K562 (cell line): ENCODE measurements at regions not wholly inside any gene's neighbourhood (a gene's known extent, or its start where the extent isn't known, plus 50 kb on each side); places are given as distances from the start of the nearest gene placed in this dataset.

Source experiments
- ATAC-seq: fragments of 200-7000 bp; cut with Tn5 transposase; 3 replicates; pipeline ENCODE4 v1.9.1; 2020; ENCODE audit warnings: moderate library complexity
- BruUV-seq: library from RNA; stranded (reverse); fragments of 400-500 nt; replicated peaks from 2 replicates; lab custom pipeline; 2021; lab: Mats Ljungman, UMichigan
- CTCF ChIA-PET: fragments of 300-600 bp; formaldehyde crosslinking; extraction: SDS; loops from one replicate; lab custom pipeline; 2021; ENCODE audit warnings: low intra/inter-chr PET ratio; lab: Yijun Ruan, JAX
- POLR2A ChIA-PET: fragments of 300-600, 350-650 bp; sonication (Branson Sonifier 250); formaldehyde crosslinking; extraction: SDS; loops from one replicate; lab custom pipeline; 2021; ENCODE audit warnings: antibody characterized with exemption, inconsistent platforms; lab: Yijun Ruan, JAX
- DNase-seq, 4 experiments: peaks; one replicate each; pipeline versions ENCODE4 v3.0.0 to v3.0.0-alpha.2; 2011 to 2018; ENCODE audit warnings: low spot score in 3 of 4, mixed read lengths in 3 of 4; ENCODE audit errors: extremely low read depth in 1 of 4
- FAIRE-seq: peaks from 2 replicates; lab custom pipeline; 2011; peaks lifted over from hg19 to GRCh38; lab: Jason Lieb, UNC
- H2AFZ ChIP-seq: 2 replicates; pipeline ENCODE4 v1.6.0; 2011; ENCODE audit warnings: low read depth, low read length, control low read depth, inconsistent platforms
- H3K27ac ChIP-seq: fragments of 200-600 bp; 3 replicates; pipeline ENCODE4 v1.8.0; 2011; ENCODE audit warnings: low read depth, mild to moderate bottlenecking, control low read depth, inconsistent platforms, low read length, moderate library complexity, mixed read lengths; ENCODE audit errors: extremely low read depth
- H3K27me3 ChIP-seq, 2 experiments: fragments of 300-600 bp in 1 of 2; 2 replicates in 1 of 2; 3 replicates in 1 of 2; pipeline versions ENCODE4 v1.6.0 to v1.8.0; 2011; ENCODE audit warnings: inconsistent platforms in 2 of 2, low read length in 2 of 2, mild to moderate bottlenecking in 1 of 2, mixed read lengths in 1 of 2, moderate library complexity in 1 of 2; ENCODE audit not compliant: control insufficient read depth in 2 of 2, insufficient read depth in 2 of 2
- H3K36me3 ChIP-seq: fragments of 300-600 bp; 3 replicates; pipeline ENCODE4 v1.8.0; 2011; ENCODE audit warnings: mild to moderate bottlenecking, low read length, inconsistent platforms; ENCODE audit not compliant: control insufficient read depth, insufficient read depth
- H3K4me1 ChIP-seq, 2 experiments: fragments of 200-600 bp in 1 of 2; replicated peaks in 1 of 2; 2 replicates in 1 of 2; 3 replicates in 1 of 2; pipeline versions ENCODE4 v1.5.1 to v1.8.0; 2011; ENCODE audit warnings: inconsistent platforms in 2 of 2, low read length in 2 of 2, mild to moderate bottlenecking in 1 of 2, mixed read lengths in 1 of 2, moderate library complexity in 1 of 2; ENCODE audit not compliant: control insufficient read depth in 2 of 2, insufficient read depth in 2 of 2
- H3K4me2 ChIP-seq: 2 replicates; pipeline ENCODE4 v1.6.1; 2011; ENCODE audit warnings: low read length, control low read depth, inconsistent platforms, mixed read lengths; ENCODE audit not compliant: insufficient read depth
- H3K4me3 ChIP-seq: fragments of 200-600 bp; sonication (generic), shearing (Covaris generic); 2 replicates; pipeline ENCODE4 v1.5.1; 2016; ENCODE audit warnings: control low read depth, inconsistent platforms
- H3K79me2 ChIP-seq: fragments of 200-600 bp; 3 replicates; pipeline ENCODE4 v1.8.0; 2011; ENCODE audit warnings: low read length, inconsistent platforms; ENCODE audit not compliant: control insufficient read depth, insufficient read depth
- H3K9ac ChIP-seq, 2 experiments: 2 replicates each; pipeline versions ENCODE4 v1.6.0 to v1.6.1; 2011; ENCODE audit warnings: low read depth in 2 of 2, low read length in 2 of 2, control low read depth in 1 of 2, inconsistent platforms in 1 of 2, mild to moderate bottlenecking in 1 of 2, mixed read lengths in 1 of 2; ENCODE audit not compliant: insufficient read depth in 1 of 2
- H3K9me1 ChIP-seq: one replicate; pipeline ENCODE4 v1.6.0; 2011; ENCODE audit warnings: inconsistent platforms, mild to moderate bottlenecking, low read length, moderate library complexity; ENCODE audit not compliant: control insufficient read depth, insufficient read depth
- H3K9me3 ChIP-seq: replicated peaks from 2 replicates; pipeline ENCODE4 v1.5.1; 2011; ENCODE audit warnings: low read depth, low read length, inconsistent platforms; ENCODE audit not compliant: control insufficient read depth, insufficient read depth
- H4K20me1 ChIP-seq: replicated peaks from 2 replicates; pipeline ENCODE4 v1.6.1; 2011; ENCODE audit warnings: low read length, inconsistent platforms, mixed read lengths; ENCODE audit not compliant: control insufficient read depth, insufficient read depth
- CBFA2T2 ChIP-seq: fragments of 450-650 bp; conservative IDR thresholded peaks from 2 replicates; pipeline ENCODE4 v1.6.1; 2017; ENCODE audit warnings: mild to moderate bottlenecking
- KAT7 ChIP-seq: sonication (generic); formaldehyde crosslinking; IDR thresholded peaks from 2 replicates; pipeline ENCODE4 v1.8.0; 2022; ENCODE audit warnings: missing genetic modification reagents, mild to moderate bottlenecking, borderline replicate concordance
- TRIM28 ChIP-seq: fragments of 450-650 bp; IDR thresholded peaks from 2 replicates; pipeline ENCODE4 v1.6.1; 2017
- WGBS: fragments of 100-300 bp; shearing (Covaris generic); methylation state at CpG from one replicate; pipeline ENCODE4 v1.1.6; 2016; ENCODE audit warnings: low coverage, mixed read lengths; ENCODE audit not compliant: insufficient coverage; ENCODE audit errors: missing lambda C conversion rate; 5-methylcytosine and 5-hydroxymethylcytosine counted together
- in situ Hi-C: fragments of 300-500 bp; cut with MboI; formaldehyde crosslinking; loops from 4 replicates; pipeline ENCODE4 v1.15.0; 2018; ENCODE audit warnings: inconsistent platforms, mixed read lengths
- intact Hi-C: fragments of 100-400 bp; cut with micrococcal nuclease; formaldehyde crosslinking; loops from 2 replicates; pipeline ENCODE4 v1.14.2; 2022
- TF ChIP-seq, protein P1 (sequence below): fragments of 450-650 bp; formaldehyde crosslinking; IDR thresholded peaks from 2 replicates; pipeline ENCODE4 v1.4.0; 2020; ENCODE audit warnings: mild to moderate bottlenecking, mixed read lengths

DNA sequence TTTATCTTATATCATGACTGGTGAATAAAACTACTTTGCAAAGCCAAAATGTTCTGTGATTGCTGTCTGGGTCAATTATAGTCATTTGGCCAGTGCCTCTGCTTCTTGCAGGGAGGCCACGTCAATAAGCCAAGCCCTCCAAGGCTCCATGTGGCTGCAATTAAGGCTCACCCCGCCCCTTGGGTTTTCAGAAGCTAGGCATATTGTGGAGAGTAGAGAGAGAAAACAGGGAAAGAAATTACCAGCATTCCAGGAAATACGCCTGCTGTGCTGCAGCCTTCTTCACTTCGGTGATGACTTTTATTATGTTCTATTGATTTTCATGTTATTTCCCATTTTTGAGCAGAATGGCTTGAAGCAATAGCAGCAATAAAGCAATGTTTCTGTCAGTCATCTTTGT, 319.7 kb downstream of the SOX11 start (continued):
- TF ChIP-seq KAT7 (CRISPR knock-in tag): no peak
- no peak for TF ChIP-seq TRIM28
- TF ChIP-seq, all 486 proteins: peak for 0

DNA sequence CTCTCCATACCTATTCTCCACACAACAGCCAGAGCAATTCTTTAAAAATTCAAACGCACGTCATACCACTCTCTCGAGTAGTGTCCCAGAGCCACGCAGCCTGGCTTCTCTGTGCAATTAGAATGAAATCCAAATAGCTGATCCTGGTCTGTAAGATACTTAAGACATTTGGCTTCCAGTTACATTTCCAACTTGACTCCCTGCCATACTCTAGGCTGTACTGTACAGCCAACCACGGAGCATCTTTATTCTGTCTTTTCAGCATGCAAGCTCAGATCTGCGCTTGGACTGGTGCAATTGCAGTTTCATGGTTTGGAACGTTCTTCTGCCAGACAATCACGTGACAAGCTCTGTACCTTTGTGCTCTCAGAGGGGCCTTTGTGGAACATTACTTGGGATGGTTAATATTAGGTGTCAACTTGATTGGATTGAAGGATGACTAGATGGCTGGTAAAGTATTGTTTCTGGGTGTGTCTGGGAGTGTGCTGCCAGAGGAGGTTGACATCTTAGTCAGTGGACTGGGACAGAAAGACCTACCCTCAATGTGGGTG, 325.6 kb downstream of the SOX11 start:
- in situ Hi-C loops: no loop called here
- no peaks in the 10 kb centered on the region for H3K9me3 ChIP-seq
- no peaks in the 10 kb centered on the region for H3K79me2 ChIP-seq
- no peak overlapping the region for H3K4me2 ChIP-seq
- WGBS: 0% methylated on average over 6 of the region's 8 CpGs
- DNase-seq: no peak
- ChIA-PET POLR2A (no interaction called here), CTCF (no interaction called here)
- FAIRE-seq: no peak
- H2AFZ ChIP-seq: no peak overlapping the region
- no peak for ATAC-seq
- no peaks in the 10 kb centered on the region for H3K27me3 ChIP-seq
- no TSS peak for BruUV-seq
- H4K20me1 ChIP-seq: no peaks in the 10 kb centered on the region
- no peak overlapping the region for H3K27ac ChIP-seq
- TF ChIP-seq, protein P1, sequence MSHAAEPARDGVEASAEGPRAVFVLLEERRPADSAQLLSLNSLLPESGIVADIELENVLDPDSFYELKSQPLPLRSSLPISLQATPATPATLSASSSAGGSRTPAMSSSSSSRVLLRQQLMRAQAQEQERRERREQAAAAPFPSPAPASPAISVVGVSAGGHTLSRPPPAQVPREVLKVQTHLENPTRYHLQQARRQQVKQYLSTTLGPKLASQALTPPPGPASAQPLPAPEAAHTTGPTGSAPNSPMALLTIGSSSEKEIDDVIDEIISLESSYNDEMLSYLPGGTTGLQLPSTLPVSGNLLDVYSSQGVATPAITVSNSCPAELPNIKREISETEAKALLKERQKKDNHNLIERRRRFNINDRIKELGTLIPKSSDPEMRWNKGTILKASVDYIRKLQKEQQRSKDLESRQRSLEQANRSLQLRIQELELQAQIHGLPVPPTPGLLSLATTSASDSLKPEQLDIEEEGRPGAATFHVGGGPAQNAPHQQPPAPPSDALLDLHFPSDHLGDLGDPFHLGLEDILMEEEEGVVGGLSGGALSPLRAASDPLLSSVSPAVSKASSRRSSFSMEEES (CRISPR knock-in tag): peak; percentile 72
- no peak for TF ChIP-seq CBFA2T2
- H3K4me3 ChIP-seq: no peak overlapping the region
- intact Hi-C loops: no loop called here
- H3K36me3 ChIP-seq: no peaks in the 10 kb centered on the region
- H3K4me1 ChIP-seq: no peaks in the 10 kb centered on the region
- H3K9me1 ChIP-seq: no peaks in the 10 kb centered on the region
- H3K9ac ChIP-seq: no peak overlapping the region
